NCI-H2107 treated with DMSO at 0.1 percent for 48 hours (cell line): ENCODE measurements at regions not wholly inside any gene's neighbourhood (a gene's known extent, or its start where the extent isn't known, plus 50 kb on each side); places are given as distances from the start of the nearest gene placed in this dataset.

ENCODE experiments used
- DNase-seq: peaks from one replicate; lab custom pipeline; 2025; ENCODE audit not compliant: unreplicated experiment; lab: John Stamatoyannopoulos, UW

DNA sequence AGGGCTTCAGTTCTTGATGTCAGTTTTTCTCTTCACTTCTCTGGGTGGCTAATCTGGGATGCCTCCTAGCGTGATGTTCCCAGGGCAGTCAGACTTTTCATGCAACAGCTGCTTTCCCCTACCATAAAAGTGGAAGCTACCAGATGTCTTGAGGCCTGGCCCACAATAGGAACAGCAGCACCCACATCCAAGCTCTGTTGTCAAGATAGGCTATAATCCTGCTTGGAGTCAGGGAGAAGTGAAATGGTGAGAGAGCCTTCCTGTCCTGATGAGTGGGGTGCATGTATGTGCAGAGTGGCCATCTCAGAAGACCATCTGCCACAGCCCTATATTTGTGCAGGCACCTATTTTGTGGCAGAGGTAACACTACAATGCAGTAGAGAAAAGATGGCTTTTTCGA lies 108.0 kb downstream of the HTR5A start:
- no peak for DNase-seq

GRCh38 chr7:155181768-155182167 lies 111.6 kb downstream of the HTR5A start:
- DNase-seq: no peak

- no peak for DNase-seq
Measured at GRCh38 chr7:155182406-155182970, 112.4 kb downstream of the HTR5A start.

DNA sequence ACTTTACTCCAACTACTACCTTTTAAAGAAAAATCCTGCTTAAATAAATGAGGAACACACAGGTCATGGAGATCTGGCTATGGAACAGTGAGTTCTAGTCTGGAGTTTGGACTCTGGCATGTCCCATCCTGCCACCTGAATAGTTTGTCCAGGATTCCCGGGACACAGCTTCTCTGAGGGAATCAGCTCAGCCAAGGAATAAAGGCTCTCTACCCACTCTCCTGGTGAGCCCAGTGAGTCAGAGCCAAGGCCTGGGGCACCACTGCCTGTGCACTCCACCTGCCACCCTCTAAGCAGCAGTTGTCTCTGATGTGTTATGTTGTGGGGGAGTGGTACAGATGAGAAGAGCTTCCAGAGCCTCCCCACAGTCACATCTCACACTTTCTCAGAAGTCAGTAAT lies 113.5 kb downstream of the HTR5A start:
- no peak for DNase-seq

- DNase-seq: no peak
Measured at GRCh38 chr7:155184923-155185322, 112.8 kb upstream of the INSIG1 start.

GRCh38 chr7:155187061-155187785 lies 110.5 kb upstream of the INSIG1 start:
- DNase-seq: no peak

GRCh38 chr7:155188357-155188756 lies 109.3 kb upstream of the INSIG1 start:
- no peak for DNase-seq

- peak; percentile 20 for DNase-seq
Measured at GRCh38 chr7:155188821-155189581, 108.7 kb upstream of the INSIG1 start.

DNA sequence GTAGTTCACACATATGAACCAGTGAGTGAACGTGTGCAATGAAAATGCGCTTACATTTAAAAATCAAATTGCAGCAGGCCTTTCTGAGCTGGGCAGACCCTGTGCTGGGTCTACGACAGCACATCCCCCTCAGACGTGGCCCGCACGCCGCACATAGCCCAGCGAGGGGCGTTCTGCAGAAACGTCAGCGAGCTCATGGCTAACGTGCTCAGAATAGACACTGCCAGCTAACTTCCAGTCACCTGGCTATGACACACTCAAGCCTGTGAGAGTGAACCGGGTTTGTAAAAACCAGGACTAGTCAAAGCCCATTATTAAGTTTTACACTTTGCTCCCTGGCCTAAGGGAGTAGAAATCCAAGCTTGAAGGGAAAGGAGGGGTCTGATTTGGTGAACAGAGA lies 108.1 kb upstream of the INSIG1 start:
- no peak for DNase-seq

- DNase-seq: no peak
Measured at GRCh38 chr7:155190688-155191087, 107.0 kb upstream of the INSIG1 start.

DNA sequence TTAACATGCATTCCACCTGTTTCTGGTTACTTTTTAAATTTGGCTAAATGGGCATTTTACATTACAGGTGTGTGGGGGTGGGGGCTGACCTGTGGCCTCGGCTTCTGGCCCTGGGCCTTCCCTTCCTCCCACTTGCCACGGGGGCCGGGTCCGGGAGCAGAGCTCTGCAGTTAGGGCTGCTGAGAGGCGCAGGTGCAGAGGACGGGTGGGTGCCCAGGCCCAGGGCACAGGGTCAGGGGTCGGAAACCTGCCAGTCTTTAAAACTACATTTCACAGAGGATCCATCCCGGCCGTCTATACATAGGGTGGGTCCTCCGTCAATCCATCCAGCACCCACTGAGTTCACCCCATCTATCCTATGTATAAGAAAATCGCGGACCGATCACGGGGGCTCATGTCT lies 106.5 kb upstream of the INSIG1 start:
- DNase-seq: no peak

DNA sequence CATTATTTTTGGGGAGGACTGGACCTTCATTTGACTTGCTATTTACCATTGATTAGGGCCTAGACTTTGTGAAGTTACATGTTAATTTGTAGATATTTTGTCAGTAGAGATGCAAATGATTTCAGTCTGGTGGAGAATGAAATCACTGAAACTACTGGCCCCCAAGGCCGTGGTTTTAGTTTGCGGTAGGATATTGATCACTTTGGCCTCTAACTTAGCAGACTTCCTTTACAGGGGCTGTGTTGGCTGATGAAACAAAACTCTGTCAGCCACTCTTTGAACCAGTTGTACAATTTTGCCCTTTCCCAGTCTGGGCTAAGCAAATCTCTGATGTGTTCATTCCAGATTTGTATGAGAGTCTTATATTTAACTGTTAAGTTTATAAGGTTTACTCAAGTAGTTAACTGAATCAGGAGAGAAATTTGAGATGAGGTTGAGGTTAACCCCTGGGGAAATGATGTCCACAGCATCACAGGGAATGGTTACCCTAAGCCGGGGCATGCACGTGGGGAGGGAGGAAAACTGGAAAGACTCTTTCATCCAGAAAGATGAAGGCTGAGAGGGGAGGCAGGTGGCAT lies 105.7 kb upstream of the INSIG1 start:
- DNase-seq: no peak

- no peak for DNase-seq
Measured at GRCh38 chr7:155192961-155193640, 104.6 kb upstream of the INSIG1 start.

DNA sequence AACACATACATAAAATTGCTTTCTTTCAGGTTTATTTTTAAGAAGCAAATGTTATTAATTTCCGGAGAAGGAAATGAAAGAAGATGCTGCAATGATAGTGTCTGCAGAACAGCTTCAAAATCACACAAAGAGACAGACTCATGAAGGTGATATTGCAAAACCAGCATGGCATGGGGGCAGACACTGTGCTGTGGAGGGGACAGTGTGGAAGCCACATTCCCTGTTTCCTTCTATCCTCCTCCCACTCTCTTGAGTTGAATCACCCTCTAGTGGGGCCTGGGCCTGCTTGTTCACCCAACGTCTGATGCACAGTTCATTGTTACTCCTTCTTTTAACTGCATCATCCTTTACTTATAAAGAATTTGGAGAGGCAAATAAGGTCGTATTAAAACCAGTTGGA lies 104.0 kb upstream of the INSIG1 start:
- no peak for DNase-seq

DNA sequence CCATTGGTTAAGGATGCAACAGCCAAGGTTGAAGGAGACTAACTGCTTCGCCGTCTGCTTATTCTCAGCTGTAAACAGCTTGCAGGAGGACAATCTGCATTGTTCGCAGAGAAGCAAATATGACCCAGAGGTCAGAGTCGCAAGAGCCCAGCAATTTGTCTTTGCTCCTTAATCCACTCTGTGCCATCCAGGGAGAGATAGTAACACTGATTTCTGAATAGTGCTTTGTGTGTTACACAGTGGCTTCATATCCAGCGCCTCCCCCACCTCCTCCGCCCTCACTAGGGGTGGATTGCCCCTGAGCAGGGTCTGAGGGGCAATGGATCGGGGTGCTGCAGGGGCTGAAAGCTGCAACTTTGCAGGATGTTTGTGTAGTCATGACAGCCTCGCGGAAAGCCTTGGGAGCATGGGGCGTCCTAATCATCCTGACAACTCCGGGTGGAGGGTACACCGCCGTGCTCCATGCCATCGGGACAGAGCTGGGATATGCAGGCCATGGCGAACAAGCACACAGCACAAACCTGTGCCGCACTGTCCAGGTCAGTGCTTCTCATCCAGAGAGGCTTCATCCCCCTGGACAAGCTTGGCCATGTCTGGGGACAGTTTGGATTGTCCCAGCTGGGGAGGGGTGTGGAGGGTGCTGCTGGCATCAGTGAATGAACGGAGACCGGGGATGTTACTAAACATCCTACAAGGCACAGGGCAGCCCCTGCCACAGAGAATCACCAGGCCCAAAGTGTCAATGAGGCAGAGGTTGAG lies 103.1 kb upstream of the INSIG1 start:
- DNase-seq: no peak

- no peak for DNase-seq
Measured at GRCh38 chr7:155195939-155196523, 101.6 kb upstream of the INSIG1 start.

GRCh38 chr7:155198196-155198892 lies 99.3 kb upstream of the INSIG1 start:
- no peak for DNase-seq

DNA sequence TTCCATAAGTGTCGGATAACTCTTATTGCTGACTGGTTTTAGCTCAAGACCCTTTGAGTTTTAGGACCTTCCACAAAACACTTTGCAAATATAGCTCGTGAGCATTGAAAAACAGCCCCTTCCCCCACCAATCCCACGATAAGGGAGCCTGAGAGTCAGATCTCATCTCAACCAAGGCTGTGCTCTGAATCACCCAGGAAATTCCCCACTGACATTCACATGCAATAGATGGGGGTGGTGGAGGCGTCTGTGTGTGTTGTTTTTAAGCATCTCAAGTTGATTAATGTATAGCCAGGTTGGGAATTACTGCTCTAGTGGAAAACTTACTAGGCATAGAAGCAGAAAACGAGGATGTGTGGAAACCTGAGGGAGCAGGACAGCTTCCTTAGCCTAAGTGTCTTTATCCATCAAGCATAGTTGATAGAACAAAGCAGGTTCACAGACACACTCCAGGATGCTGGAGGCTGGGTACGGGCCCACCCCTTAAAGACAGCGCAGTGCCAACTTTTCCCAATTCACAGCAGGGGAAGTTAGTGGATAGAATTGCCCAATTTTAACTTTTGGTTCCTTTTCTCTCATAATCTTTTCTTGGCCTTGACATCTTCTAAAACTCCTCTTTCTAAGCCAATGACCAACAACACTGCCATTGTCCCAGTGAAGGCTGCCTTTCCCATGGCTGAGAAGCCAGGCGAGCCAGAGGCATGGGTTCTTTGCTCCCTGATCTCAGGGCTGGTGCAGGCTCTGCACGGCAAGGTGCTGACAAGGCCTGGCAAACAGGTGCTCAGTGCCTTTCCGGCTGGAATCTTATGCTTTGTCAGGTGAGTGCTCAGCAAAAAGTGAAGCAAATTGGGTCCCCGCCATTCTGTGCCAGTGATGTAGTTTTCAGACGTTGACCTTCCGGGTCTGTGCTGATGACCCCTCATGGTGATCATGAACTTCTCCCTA lies 98.5 kb upstream of the INSIG1 start:
- DNase-seq: no peak
